Naive thymus-derived CD8-positive, alpha-beta T cell (primary cell): ENCODE measurements at regions not wholly inside any gene's neighbourhood (a gene's known extent, or its start where the extent isn't known, plus 50 kb on each side); places are given as distances from the start of the nearest gene placed in this dataset.

Source experiments
- ATAC-seq, 2 donors: fragments of 150-1000 bp; cut with Tn5 transposase in 1 of 2; sonication (Bioruptor Pico), chemical (Tn5 transposase) in 1 of 2; 1 replicate in 1 of 2; 2 replicates in 1 of 2; pipeline ENCODE4 v1.10.0; 2021; ENCODE audit warnings: mild to moderate bottlenecking in 2 of 2, moderate library complexity in 2 of 2
- POLR2A ChIA-PET: fragments of 350-600 bp; sonication (Branson Sonifier 250); formaldehyde crosslinking; loops from one replicate; lab custom pipeline; 2021; ENCODE audit warnings: antibody characterized with exemption; lab: Charles Lee
- DNase-seq, 10 donors: peaks; one replicate each; pipeline versions ENCODE4 v3.0.0 to v3.0.0-alpha.2; 2020 to 2022
- H3K27ac Mint-ChIP-seq, 10 donors: one replicate each; pipeline ENCODE4 v1.8.0; 2020 to 2022; ENCODE audit warnings: mild to moderate bottlenecking in 10 of 10, mixed read lengths in 10 of 10, moderate library complexity in 4 of 10, inconsistent platforms in 1 of 10
- H3K27me3 Mint-ChIP-seq, 5 donors: one replicate each; pipeline ENCODE4 v1.8.0; 2021 to 2022; ENCODE audit warnings: mixed read lengths in 5 of 5
- H3K36me3 Mint-ChIP-seq, 3 donors: one replicate each; pipeline ENCODE4 v1.8.0; 2020 to 2022; ENCODE audit warnings: mixed read lengths in 3 of 3, mild to moderate bottlenecking in 2 of 3, inconsistent platforms in 1 of 3
- H3K4me1 Mint-ChIP-seq, 4 donors: one replicate each; pipeline ENCODE4 v1.8.0; 2021 to 2022; ENCODE audit warnings: mixed read lengths in 4 of 4
- H3K4me3 Mint-ChIP-seq, 10 donors: one replicate each; pipeline ENCODE4 v1.8.0; 2020 to 2022; ENCODE audit warnings: mild to moderate bottlenecking in 10 of 10, mixed read lengths in 10 of 10, moderate library complexity in 6 of 10, inconsistent platforms in 1 of 10
- H3K9me3 Mint-ChIP-seq, 9 donors: one replicate each; pipeline ENCODE4 v1.8.0; 2020 to 2022; ENCODE audit warnings: mixed read lengths in 9 of 9, mild to moderate bottlenecking in 3 of 9, inconsistent platforms in 1 of 9, moderate library complexity in 1 of 9

GRCh38 chr20:56956534-56956933 is 309.9 kb downstream of the BMP7 start:
- Mint-ChIP-seq H3K36me3 (no peaks in the 10 kb centered on the region), H3K4me1 (peaks cover 0 to 1% (median 0%) of the 10 kb centered on the region in 4 donors), H3K27me3 (peaks cover 9 to 46% (median 30%) of the 10 kb centered on the region in 5 donors), H3K27ac (peak overlapping the region in 1 of 10 donors; percentile 69), H3K9me3 (peaks cover 0 to 2% (median 0%) of the 10 kb centered on the region in 9 donors), H3K4me3 (no peak overlapping the region)
- POLR2A ChIA-PET, result no interaction called here
- ATAC-seq, result no peak
- DNase-seq, result no peak

DNA sequence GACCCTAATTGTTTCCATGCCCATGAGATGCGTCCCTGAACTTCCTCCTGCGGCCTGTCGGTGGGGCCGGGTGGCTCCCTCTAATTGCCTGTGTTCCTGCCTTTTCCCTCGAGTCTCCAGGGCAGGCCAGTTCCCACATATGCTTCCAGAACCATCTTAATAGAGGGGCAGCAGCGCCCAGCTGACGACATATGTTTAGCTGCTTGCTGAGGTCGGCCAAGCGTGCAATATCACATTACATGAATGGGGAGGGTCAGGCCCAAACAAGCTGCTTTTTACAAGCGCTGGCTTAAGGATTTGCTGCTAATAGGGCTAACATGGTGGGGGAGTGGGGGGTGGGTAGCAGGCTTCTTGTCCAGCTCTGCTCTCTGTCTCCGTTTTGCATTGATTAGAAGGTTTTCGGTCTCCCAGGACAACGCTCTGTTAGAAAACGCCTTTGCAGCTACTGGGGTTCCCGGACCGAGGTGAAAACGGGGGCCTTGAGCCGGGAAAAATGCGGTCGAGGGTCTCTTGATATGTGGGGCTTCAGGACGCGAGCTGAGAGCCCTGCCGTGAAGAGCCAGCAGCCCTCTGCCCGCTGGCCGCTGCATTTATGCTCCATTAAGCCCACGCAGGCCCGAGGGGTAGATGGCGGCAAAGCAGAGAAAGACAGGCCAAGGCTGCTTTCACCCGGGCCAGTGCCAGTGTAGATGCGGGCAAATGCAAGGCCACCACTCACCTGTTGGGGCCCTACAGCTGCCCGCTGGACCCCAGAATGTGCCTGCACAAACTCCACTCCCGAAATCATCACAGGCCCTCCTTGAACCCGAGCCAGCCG is 308.5 kb downstream of the BMP7 start:
- Mint-ChIP-seq H3K27me3 (peaks cover 9 to 46% (median 30%) of the 10 kb centered on the region in 5 donors), H3K9me3 (peaks cover 0 to 2% (median 0%) of the 10 kb centered on the region in 9 donors), H3K27ac (peak overlapping the region in 1 of 10 donors; percentile 59), H3K4me1 (peaks cover 0 to 1% (median 0%) of the 10 kb centered on the region in 4 donors), H3K4me3 (no peak overlapping the region), H3K36me3 (no peaks in the 10 kb centered on the region)
- no peak for ATAC-seq
- POLR2A ChIA-PET, result no interaction called here
- no peak for DNase-seq

DNA sequence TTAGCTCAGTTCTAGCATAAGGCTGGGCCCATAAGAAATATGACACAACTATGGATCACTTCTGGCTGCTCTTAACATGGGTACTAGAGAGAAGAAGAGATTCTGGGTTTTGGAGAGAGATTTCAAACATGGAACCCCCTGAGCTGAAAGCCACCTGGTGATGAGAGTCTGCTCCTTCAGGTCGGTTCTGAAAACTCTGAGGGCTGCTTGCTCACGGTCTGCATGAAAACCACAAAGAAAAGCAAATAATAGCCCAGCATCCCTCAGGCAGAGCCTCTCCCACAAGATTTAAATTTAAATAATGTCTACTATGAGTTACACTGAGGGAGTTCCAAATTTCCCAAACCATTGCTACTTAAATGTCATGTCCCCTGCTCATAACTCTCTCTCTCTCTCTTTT is 301.5 kb downstream of the BMP7 start:
- Mint-ChIP-seq H3K27ac (peak overlapping the region in 1 of 10 donors; percentile 25), H3K9me3 (peaks cover 0 to 19% (median 3%) of the 10 kb centered on the region in 9 donors), H3K4me3 (no peak overlapping the region), H3K27me3 (peaks cover 2 to 25% (median 9%) of the 10 kb centered on the region in 5 donors), H3K4me1 (no peaks in the 10 kb centered on the region), H3K36me3 (no peaks in the 10 kb centered on the region)
- ATAC-seq, result no peak
- DNase-seq, result no peak
- POLR2A ChIA-PET, result no interaction called here

- DNase-seq (no peak), ATAC-seq (no peak)
- Mint-ChIP-seq H3K9me3 (peaks cover 0 to 19% (median 3%) of the 10 kb centered on the region in 9 donors), H3K27me3 (peaks cover 2 to 39% (median 19%) of the 10 kb centered on the region in 5 donors), H3K36me3 (no peaks in the 10 kb centered on the region), H3K4me3 (no peak overlapping the region), H3K4me1 (no peaks in the 10 kb centered on the region), H3K27ac (no peak overlapping the region)
- POLR2A ChIA-PET, result no interaction called here
Observed at GRCh38 chr20:56967916-56968315, 298.5 kb downstream of the BMP7 start.

DNA sequence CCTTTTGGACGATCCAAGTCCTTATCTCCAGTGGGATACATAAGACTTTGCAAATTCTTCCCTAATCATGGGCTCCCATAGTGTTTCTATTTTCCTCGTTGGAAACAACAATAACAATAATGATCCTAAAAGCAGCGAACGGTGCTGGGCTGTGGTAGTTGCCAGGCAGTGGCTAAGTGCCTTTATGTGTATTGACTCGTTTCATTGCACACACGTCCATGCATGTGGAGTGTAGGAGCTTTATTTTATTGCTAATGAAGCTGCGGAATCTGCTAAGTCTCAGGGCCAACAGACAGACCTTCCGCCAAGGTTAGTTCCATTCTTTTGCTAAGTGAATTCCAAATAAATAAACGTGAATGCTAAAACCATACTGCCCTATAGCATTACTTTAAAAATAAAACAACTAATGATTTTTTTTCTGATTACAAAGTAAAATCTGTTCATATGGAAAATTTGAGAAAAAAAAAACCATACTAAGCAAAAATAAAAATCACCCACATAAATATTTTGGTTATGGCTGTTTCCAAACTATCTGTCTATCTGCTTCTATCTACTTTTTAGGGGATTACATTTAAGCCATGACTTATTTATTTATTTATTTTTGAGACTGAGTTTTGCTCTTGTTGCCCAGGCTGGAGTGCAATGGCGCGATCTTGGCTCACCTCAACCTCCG is 297.9 kb downstream of the BMP7 start:
- H3K36me3 Mint-ChIP-seq, result no peaks in the 10 kb centered on the region
- no peak overlapping the region for H3K27ac Mint-ChIP-seq
- H3K4me1 Mint-ChIP-seq, result no peaks in the 10 kb centered on the region
- peaks cover 2 to 40% (median 24%) of the 10 kb centered on the region in 5 donors for H3K27me3 Mint-ChIP-seq
- POLR2A ChIA-PET, result no interaction called here
- DNase-seq (no peak), ATAC-seq (no peak)
- H3K9me3 Mint-ChIP-seq, result peaks cover 0 to 19% (median 3%) of the 10 kb centered on the region in 9 donors
- no peak overlapping the region for H3K4me3 Mint-ChIP-seq

GRCh38 chr20:56974499-56975250 is 291.8 kb downstream of the BMP7 start:
- H3K4me3 Mint-ChIP-seq, result no peak overlapping the region
- DNase-seq (no peak), ATAC-seq (no peak)
- H3K9me3 Mint-ChIP-seq, result peaks cover 0 to 4% (median 0%) of the 10 kb centered on the region in 9 donors
- H3K4me1 Mint-ChIP-seq, result peaks cover 0 to 4% (median 0%) of the 10 kb centered on the region in 4 donors
- no peak overlapping the region for H3K27ac Mint-ChIP-seq
- peaks cover 23 to 84% (median 45%) of the 10 kb centered on the region in 5 donors for H3K27me3 Mint-ChIP-seq
- POLR2A ChIA-PET, result no interaction called here
- H3K36me3 Mint-ChIP-seq, result no peaks in the 10 kb centered on the region

DNA sequence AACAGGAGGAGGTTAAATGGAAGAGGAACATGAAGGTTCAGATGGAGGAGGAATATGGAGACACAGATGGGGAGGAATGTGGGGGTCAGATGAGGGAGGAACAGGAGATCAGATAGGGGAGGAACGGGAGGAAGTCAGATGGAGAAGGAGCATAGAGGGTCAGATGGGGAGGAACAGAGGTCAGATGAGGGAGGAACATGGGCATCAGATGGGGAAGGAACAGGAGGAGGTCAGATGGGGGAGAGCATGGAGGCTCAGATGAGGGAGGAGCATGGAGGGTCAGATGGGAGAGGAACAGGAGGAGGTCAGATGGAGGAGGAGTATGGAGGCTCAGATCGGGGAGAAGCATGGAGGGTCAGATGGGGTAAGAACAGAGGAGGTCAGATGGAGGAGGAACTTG is 290.6 kb downstream of the BMP7 start:
- no peak overlapping the region for H3K4me3 Mint-ChIP-seq
- no peak for DNase-seq
- no peak overlapping the region for H3K27ac Mint-ChIP-seq
- POLR2A ChIA-PET, result no interaction called here
- no peaks in the 10 kb centered on the region for H3K36me3 Mint-ChIP-seq
- peaks cover 0 to 4% (median 0%) of the 10 kb centered on the region in 4 donors for H3K4me1 Mint-ChIP-seq
- peaks cover 25 to 92% (median 40%) of the 10 kb centered on the region in 5 donors for H3K27me3 Mint-ChIP-seq
- no peak for ATAC-seq
- H3K9me3 Mint-ChIP-seq, result peaks cover 0 to 4% (median 0%) of the 10 kb centered on the region in 9 donors

DNA sequence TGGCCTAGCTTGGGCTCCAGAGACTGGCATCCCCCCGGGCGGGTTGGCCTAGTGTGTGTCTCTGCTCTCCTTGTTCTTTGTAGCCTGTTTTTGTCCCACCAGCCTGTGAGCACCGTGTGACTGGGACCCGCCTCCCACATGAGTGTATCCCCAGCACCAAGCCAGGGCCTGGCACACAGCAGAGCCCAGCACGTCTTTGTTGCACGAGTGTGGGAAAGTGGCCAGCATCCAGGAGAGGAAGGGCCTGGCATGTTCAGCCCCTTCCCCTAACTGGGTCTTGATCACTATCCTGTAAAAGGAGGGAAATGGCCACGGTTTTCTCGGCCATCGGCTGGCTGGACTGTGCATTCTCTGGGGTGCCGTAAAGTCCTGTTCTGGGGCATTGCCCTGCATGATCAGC is 290.1 kb downstream of the BMP7 start:
- POLR2A ChIA-PET, result no interaction called here
- H3K36me3 Mint-ChIP-seq, result no peaks in the 10 kb centered on the region
- no peak overlapping the region for H3K4me3 Mint-ChIP-seq
- H3K4me1 Mint-ChIP-seq, result peaks cover 0 to 4% (median 0%) of the 10 kb centered on the region in 4 donors
- peak overlapping the region in 1 of 10 donors; percentile 44 for H3K27ac Mint-ChIP-seq
- ATAC-seq, result no peak
- no peak for DNase-seq
- H3K27me3 Mint-ChIP-seq, result peaks cover 27 to 91% (median 41%) of the 10 kb centered on the region in 5 donors
- H3K9me3 Mint-ChIP-seq, result peaks cover 0 to 4% (median 0%) of the 10 kb centered on the region in 9 donors

DNA sequence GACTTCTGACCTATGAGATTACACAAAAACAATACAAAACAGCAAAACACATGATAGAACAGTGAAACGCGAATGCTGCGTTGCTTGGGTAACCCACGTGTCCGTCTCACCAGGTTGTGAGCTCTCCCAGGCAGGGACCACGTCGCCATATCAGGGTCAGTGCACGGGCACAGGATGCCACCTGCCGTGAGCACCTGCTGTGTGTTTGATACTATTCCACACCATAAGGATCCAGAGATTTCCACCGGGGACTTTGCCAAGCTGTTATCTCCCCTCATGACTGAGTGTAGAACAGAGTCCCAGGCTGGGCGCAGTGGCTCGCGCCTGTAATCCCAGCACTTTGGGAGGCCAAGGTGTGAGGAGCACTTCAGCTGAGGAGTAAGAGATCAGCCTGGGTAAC is 288.0 kb downstream of the BMP7 start:
- H3K27me3 Mint-ChIP-seq, result peaks cover 27 to 74% (median 32%) of the 10 kb centered on the region in 5 donors

GRCh38 chr20:56979125-56979524 is 287.3 kb downstream of the BMP7 start:
- H3K27me3 Mint-ChIP-seq, result peaks cover 22 to 68% (median 27%) of the 10 kb centered on the region in 5 donors
- DNase-seq (no peak), ATAC-seq (no peak)
- peaks cover 0 to 4% (median 0%) of the 10 kb centered on the region in 4 donors for H3K4me1 Mint-ChIP-seq
- peaks cover 0 to 13% (median 2%) of the 10 kb centered on the region in 9 donors for H3K9me3 Mint-ChIP-seq
- H3K4me3 Mint-ChIP-seq, result no peak overlapping the region
- H3K36me3 Mint-ChIP-seq, result no peaks in the 10 kb centered on the region
- POLR2A ChIA-PET, result no interaction called here
- H3K27ac Mint-ChIP-seq, result no peak overlapping the region

More for the DNA sequence above, 288.0 kb downstream of the BMP7 start:
- POLR2A ChIA-PET, result no interaction called here
- Mint-ChIP-seq H3K4me3 (no peak overlapping the region), H3K4me1 (peaks cover 0 to 4% (median 0%) of the 10 kb centered on the region in 4 donors), H3K9me3 (peaks cover 0 to 8% (median 0%) of the 10 kb centered on the region in 9 donors), H3K27ac (no peak overlapping the region), H3K36me3 (no peaks in the 10 kb centered on the region)
- DNase-seq (no peak), ATAC-seq (no peak)

DNA sequence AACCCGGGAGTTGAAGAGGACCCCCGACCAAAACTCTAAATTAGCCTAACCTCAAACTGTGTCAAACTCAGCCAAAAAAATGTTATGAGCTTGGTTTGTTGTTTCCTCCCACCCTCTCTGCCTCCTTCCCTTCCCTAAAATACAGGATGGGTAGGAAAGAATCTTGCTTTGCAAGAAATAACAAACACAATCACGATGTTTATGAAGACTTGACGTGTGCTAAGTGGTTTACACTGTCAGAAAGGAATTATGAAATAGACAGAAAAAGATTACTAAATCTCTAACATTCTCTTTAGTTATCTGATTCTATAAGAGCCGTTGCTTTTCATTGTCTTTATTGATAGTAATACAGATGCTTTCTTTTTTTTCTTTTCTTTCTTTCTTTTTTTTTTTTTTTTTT is 285.1 kb downstream of the BMP7 start:
- peaks cover 14 to 47% (median 15%) of the 10 kb centered on the region in 5 donors for H3K27me3 Mint-ChIP-seq
- peaks cover 0 to 32% (median 10%) of the 10 kb centered on the region in 9 donors for H3K9me3 Mint-ChIP-seq
- POLR2A ChIA-PET, result no interaction called here
- peaks cover 0 to 10% (median 0%) of the 10 kb centered on the region in 3 donors for H3K36me3 Mint-ChIP-seq
- no peak overlapping the region for H3K4me3 Mint-ChIP-seq
- no peak for DNase-seq
- H3K27ac Mint-ChIP-seq, result no peak overlapping the region
- no peak for ATAC-seq
- no peaks in the 10 kb centered on the region for H3K4me1 Mint-ChIP-seq

DNA sequence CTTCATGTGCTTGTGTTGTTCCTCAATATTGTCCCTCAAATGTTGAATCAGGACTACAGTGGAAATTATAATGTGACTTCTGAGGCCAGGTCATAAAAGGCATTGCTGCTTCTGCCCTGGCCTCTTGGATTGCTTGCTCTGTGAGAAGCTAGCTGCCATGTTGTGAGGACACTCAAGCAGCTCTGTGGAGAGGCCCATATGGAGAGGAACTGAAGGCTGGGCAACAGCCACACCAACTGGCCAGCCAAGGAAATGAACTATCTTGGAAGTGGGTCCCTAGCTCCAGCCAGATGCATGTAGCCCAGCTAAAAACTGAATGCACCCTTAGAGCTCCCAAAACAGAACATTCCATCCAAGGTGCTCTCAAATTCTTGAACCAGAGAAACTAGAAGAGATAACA is 282.6 kb downstream of the BMP7 start:
- Mint-ChIP-seq H3K27me3 (peaks cover 11 to 30% (median 15%) of the 10 kb centered on the region in 5 donors), H3K27ac (no peak overlapping the region), H3K9me3 (peaks cover 0 to 44% (median 12%) of the 10 kb centered on the region in 9 donors), H3K4me1 (no peaks in the 10 kb centered on the region), H3K4me3 (no peak overlapping the region), H3K36me3 (peaks cover 0 to 10% (median 0%) of the 10 kb centered on the region in 3 donors)
- POLR2A ChIA-PET, result interaction anchor here (0.8 kb wide), 1 partner anchor 14 kb away, joined by 3 read pairs; no protein-coding TSS in a partner anchor
- ATAC-seq (no peak), DNase-seq (no peak)
